Keratinocyte (primary cell): ENCODE measurements at regions not wholly inside any gene's neighbourhood (a gene's known extent, or its start where the extent isn't known, plus 50 kb on each side); places are given as distances from the start of the nearest gene placed in this dataset.
A peak's percentile ranks its signal among the peaks of the same experiment; 100 is the strongest.

Experiments used
- DNase-seq: peaks from one replicate; pipeline ENCODE4 v3.0.0-alpha.2; 2011; ENCODE audit warnings: low read depth, missing footprints, low spot score
- FAIRE-seq: peaks from 2 replicates; lab custom pipeline; 2011; peaks lifted over from hg19 to GRCh38; lab: Jason Lieb, UNC
- H2AFZ ChIP-seq: 2 replicates; pipeline ENCODE4 v1.6.0; 2012; ENCODE audit warnings: low read length, control low read depth, inconsistent platforms; ENCODE audit not compliant: control insufficient read depth
- H3K27ac ChIP-seq: 2 replicates; pipeline ENCODE4 v1.5.1; 2011; ENCODE audit warnings: low read length; ENCODE audit not compliant: control insufficient read depth, insufficient read depth
- H3K27me3 ChIP-seq: 3 replicates; pipeline ENCODE4 v1.6.0; 2011; ENCODE audit warnings: low read length; ENCODE audit not compliant: control insufficient read depth, insufficient read depth; ENCODE audit errors: extremely low read depth
- H3K36me3 ChIP-seq, 2 experiments: 2 replicates in 1 of 2; 3 replicates in 1 of 2; pipeline ENCODE4 v1.5.1; 2011; ENCODE audit warnings: low read length in 2 of 2, mild to moderate bottlenecking in 1 of 2; ENCODE audit not compliant: control insufficient read depth in 2 of 2, insufficient read depth in 2 of 2; ENCODE audit errors: extremely low read depth in 1 of 2
- H3K4me1 ChIP-seq: 3 replicates; pipeline ENCODE4 v1.5.1; 2011; ENCODE audit warnings: low read length; ENCODE audit not compliant: control insufficient read depth, insufficient read depth; ENCODE audit errors: extremely low read depth
- H3K4me2 ChIP-seq: 3 replicates; pipeline ENCODE4 v1.6.0; 2011; ENCODE audit warnings: low read depth, low read length; ENCODE audit not compliant: control insufficient read depth, insufficient read depth; ENCODE audit errors: extremely low read depth
- H3K4me3 ChIP-seq, 3 experiments: fragments of 200-600 bp in 1 of 3; sonication (generic) in 1 of 3; 2 replicates in 2 of 3; 3 replicates in 1 of 3; pipeline ENCODE4 v1.5.1; 2011 to 2016; ENCODE audit warnings: low read length in 3 of 3, mild to moderate bottlenecking in 3 of 3, control low read depth in 2 of 3, inconsistent platforms in 1 of 3, low read depth in 1 of 3, mixed read lengths in 1 of 3, mixed run types in 1 of 3, moderate library complexity in 1 of 3; ENCODE audit not compliant: control insufficient read depth in 2 of 3, insufficient read depth in 2 of 3; ENCODE audit errors: extremely low read depth in 1 of 3
- H3K79me2 ChIP-seq: 2 replicates; pipeline ENCODE4 v1.6.0; 2012; ENCODE audit warnings: low read length; ENCODE audit not compliant: control insufficient read depth, insufficient read depth
- H3K9ac ChIP-seq: 3 replicates; pipeline ENCODE4 v1.6.0; 2011; ENCODE audit warnings: low read length; ENCODE audit not compliant: control insufficient read depth, insufficient read depth; ENCODE audit errors: extremely low read depth
- H3K9me1 ChIP-seq: 3 replicates; pipeline ENCODE4 v1.6.0; 2011; ENCODE audit warnings: low read length; ENCODE audit not compliant: control insufficient read depth, insufficient read depth; ENCODE audit errors: extremely low read depth
- H3K9me3 ChIP-seq: 2 replicates; pipeline ENCODE4 v1.5.1; 2012; ENCODE audit warnings: low read depth, low read length; ENCODE audit not compliant: control insufficient read depth
- H4K20me1 ChIP-seq: 3 replicates; pipeline ENCODE4 v1.6.0; 2011; ENCODE audit warnings: low read length; ENCODE audit not compliant: control insufficient read depth, insufficient read depth; ENCODE audit errors: extremely low read depth
- EZH2 ChIP-seq: IDR thresholded peaks from one replicate; pipeline ENCODE4 v1.6.1; 2012; ENCODE audit warnings: inconsistent platforms, mild to moderate bottlenecking, low read length, moderate library complexity
- dilution Hi-C: fragments of 300-500 bp; cut with MboI; formaldehyde crosslinking; loops from one replicate; pipeline ENCODE4 v1.7.0; 2020; ENCODE audit warnings: low sequenced_read_pairs; ENCODE audit not compliant: extremely low pct_ligation_motif_present
- TF ChIP-seq, protein P1 (sequence below), 3 experiments: IDR thresholded peaks in 1 of 3; conservative IDR thresholded peaks in 1 of 3; optimal IDR thresholded peaks in 1 of 3; 2 replicates in 2 of 3; 3 replicates in 1 of 3; pipeline versions ENCODE3 to v1.5.1; 2011; ENCODE audit warnings: low read length in 3 of 3, mild to moderate bottlenecking in 3 of 3, moderate library complexity in 2 of 3, control low read depth in 1 of 3, inconsistent platforms in 1 of 3; ENCODE audit not compliant: insufficient read depth in 2 of 3; ENCODE audit errors: extremely low read depth in 1 of 3

DNA sequence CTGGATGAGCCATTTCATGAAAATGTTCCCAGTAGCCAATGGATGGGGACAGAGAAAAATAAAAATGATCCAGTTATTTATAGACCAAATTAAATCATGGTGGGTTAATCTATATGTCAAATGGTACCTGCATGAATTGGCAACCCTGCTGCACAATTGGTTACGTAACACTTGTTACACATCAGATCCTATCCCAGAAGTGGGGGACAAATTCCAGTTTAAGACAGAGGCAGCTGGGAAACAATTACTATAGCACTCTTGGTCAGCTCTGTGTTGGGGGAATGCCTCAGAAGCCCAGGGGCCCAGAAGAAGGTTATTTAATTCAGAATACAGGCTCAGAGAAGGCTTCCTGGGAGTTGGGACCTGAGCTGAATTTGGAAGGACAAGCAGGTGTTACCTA lies 81.1 kb upstream of the FLT1 start:
- Histone ChIP-seq H3K9me1 (no peaks in the 10 kb centered on the region), H3K36me3 (no peaks in the 10 kb centered on the region), H4K20me1 (no peaks in the 10 kb centered on the region), H2AFZ (no peak overlapping the region), H3K27me3 (no peaks in the 10 kb centered on the region), H3K27ac (no peak overlapping the region), H3K4me2 (no peak overlapping the region), H3K79me2 (no peaks in the 10 kb centered on the region), H3K9ac (no peak overlapping the region), H3K4me3 (no peak overlapping the region), H3K4me1 (peaks cover 10% of the 10 kb centered on the region), H3K9me3 (no peaks in the 10 kb centered on the region)
- FAIRE-seq (no peak), DNase-seq (no peak)
- dilution Hi-C loops, result no loop called here
- TF ChIP-seq, protein P1, sequence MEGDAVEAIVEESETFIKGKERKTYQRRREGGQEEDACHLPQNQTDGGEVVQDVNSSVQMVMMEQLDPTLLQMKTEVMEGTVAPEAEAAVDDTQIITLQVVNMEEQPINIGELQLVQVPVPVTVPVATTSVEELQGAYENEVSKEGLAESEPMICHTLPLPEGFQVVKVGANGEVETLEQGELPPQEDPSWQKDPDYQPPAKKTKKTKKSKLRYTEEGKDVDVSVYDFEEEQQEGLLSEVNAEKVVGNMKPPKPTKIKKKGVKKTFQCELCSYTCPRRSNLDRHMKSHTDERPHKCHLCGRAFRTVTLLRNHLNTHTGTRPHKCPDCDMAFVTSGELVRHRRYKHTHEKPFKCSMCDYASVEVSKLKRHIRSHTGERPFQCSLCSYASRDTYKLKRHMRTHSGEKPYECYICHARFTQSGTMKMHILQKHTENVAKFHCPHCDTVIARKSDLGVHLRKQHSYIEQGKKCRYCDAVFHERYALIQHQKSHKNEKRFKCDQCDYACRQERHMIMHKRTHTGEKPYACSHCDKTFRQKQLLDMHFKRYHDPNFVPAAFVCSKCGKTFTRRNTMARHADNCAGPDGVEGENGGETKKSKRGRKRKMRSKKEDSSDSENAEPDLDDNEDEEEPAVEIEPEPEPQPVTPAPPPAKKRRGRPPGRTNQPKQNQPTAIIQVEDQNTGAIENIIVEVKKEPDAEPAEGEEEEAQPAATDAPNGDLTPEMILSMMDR (optimal IDR thresholded peaks at IDR 0.05 in 1 of 3, IDR thresholded peaks at IDR 0.05 in 1 of 3, conservative IDR thresholded peaks at IDR 0.05 in 1 of 3; ENCODE audit: extremely low read depth in 1 of 3, insufficient read depth in 2 of 3, low read length in 3 of 3), result no peak
- no peak for TF ChIP-seq EZH2

DNA sequence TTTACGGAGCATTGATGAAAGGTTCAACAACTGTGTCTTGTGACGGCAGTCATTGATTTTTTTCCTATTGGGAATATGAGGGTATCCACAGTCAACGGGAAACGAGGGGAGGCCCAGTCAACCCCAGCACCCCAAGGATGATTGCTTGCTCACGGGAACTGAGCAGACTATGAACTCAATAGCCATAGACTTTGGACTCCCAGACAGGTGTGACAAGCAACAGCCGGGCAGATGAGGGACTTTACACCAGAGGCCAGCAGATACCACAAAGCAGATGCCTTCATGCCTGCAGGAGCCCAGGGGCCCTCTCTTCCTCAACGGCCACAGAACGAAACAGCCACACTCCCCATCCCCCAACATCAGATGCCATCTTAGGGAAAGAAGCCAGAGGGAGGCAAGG lies 80.3 kb upstream of the FLT1 start:
- Histone ChIP-seq H3K9me1 (no peaks in the 10 kb centered on the region), H3K27me3 (no peaks in the 10 kb centered on the region), H3K9ac (no peak overlapping the region), H3K9me3 (no peaks in the 10 kb centered on the region), H3K36me3 (no peaks in the 10 kb centered on the region), H2AFZ (no peak overlapping the region), H3K4me1 (peaks cover 10% of the 10 kb centered on the region), H3K4me3 (no peak overlapping the region), H3K4me2 (peak overlapping the region; percentile 48), H3K79me2 (no peaks in the 10 kb centered on the region), H4K20me1 (no peaks in the 10 kb centered on the region), H3K27ac (peak overlapping the region; percentile 72)
- TF ChIP-seq, protein P1 (optimal IDR thresholded peaks at IDR 0.05 in 1 of 3, IDR thresholded peaks at IDR 0.05 in 1 of 3, conservative IDR thresholded peaks at IDR 0.05 in 1 of 3; ENCODE audit: extremely low read depth in 1 of 3, insufficient read depth in 2 of 3, low read length in 3 of 3), result no peak
- no peak for TF ChIP-seq EZH2
- dilution Hi-C loops, result no loop called here
- FAIRE-seq, result no peak
- DNase-seq, result no peak
